ENCODE measurements at regions not wholly inside any gene's neighbourhood (a gene's known extent, or its start where the extent isn't known, plus 50 kb on each side); places are given as distances from the start of the nearest gene placed in this dataset.

- no peak overlapping the region for H3K27ac Mint-ChIP-seq
- Histone ChIP-seq H3K4me1 (ENCODE audit: control insufficient read depth in 1 of 2, insufficient read depth in 2 of 2, low read length in 2 of 2) (no peaks in the 10 kb centered on the region), H2AFZ (ENCODE audit: insufficient read depth, low read depth, low read length, poor library complexity, severe bottlenecking) (no peak overlapping the region), H3K27me3 (ENCODE audit: control insufficient read depth in 2 of 2, insufficient read depth in 2 of 2, low read length in 2 of 2) (no peaks in the 10 kb centered on the region), H3K9me3 (replicated peaks in 1 of 2; ENCODE audit: control insufficient read depth in 1 of 2, insufficient read depth in 1 of 2, low read length in 2 of 2) (peaks cover 9 to 12% of the 10 kb centered on the region in 2 donors), H3K79me2 (ENCODE audit: insufficient read depth, low read length) (no peaks in the 10 kb centered on the region), H3K9ac (ENCODE audit: insufficient read depth, low read length, poor library complexity, severe bottlenecking) (no peak overlapping the region), H3K4me3 (replicated peaks in 1 of 3; ENCODE audit: low read depth in 2 of 3, low read length in 3 of 3) (no peak overlapping the region), H3K4me2 (replicated peaks; ENCODE audit: extremely low read depth, low read length, poor library complexity, severe bottlenecking) (no peak overlapping the region), H3K36me3 (replicated peaks in 1 of 2; ENCODE audit: control insufficient read depth in 1 of 2, insufficient read depth in 2 of 2, low read length in 2 of 2) (no peaks in the 10 kb centered on the region), H4K20me1 (ENCODE audit: insufficient read depth, low read length) (no peaks in the 10 kb centered on the region), H3K27ac (ENCODE audit: low read depth in 1 of 2, low read length in 2 of 2) (no peak overlapping the region)
- no CpG with 5 or more reads among the region's 4 CpGs for WGBS (ENCODE audit: insufficient coverage)
- peaks cover 0 to 6% of the 10 kb centered on the region in 2 donors for H3K36me3 Mint-ChIP-seq
- no peak overlapping the region for H3K4me3 Mint-ChIP-seq
- H3K9me3 Mint-ChIP-seq: peaks cover 14 to 24% (median 18%) of the 10 kb centered on the region in 7 donors
- intact Hi-C loops (cut with micrococcal nuclease): no loop called here
- H3K27me3 Mint-ChIP-seq (ENCODE audit: low read depth in 3 of 3): no peaks in the 10 kb centered on the region
- no peak for TF ChIP-seq CTCF (IDR thresholded peaks at IDR 0.05)
- H3K4me1 Mint-ChIP-seq: no peaks in the 10 kb centered on the region
- DNase-seq: no peak
Observed at GRCh38 chr6:146968041-146968760, 236.0 kb upstream of the STXBP5 start.

- H3K27ac ChIP-seq (ENCODE audit: low read depth in 1 of 2, low read length in 2 of 2): no peak overlapping the region
- Mint-ChIP-seq H3K4me3 (no peak overlapping the region), H3K9me3 (peaks cover 0 to 4% (median 2%) of the 10 kb centered on the region in 7 donors), H3K27ac (no peak overlapping the region), H3K36me3 (no peaks in the 10 kb centered on the region), H3K27me3 (ENCODE audit: low read depth in 3 of 3) (peaks cover 0 to 3% (median 0%) of the 10 kb centered on the region in 3 donors), H3K4me1 (no peaks in the 10 kb centered on the region)
- DNase-seq: no peak
- no peak overlapping the region for H3K4me2 ChIP-seq (replicated peaks; ENCODE audit: extremely low read depth, low read length, poor library complexity, severe bottlenecking)
- WGBS (ENCODE audit: insufficient coverage): 80% methylated on average over 1 of the region's 6 CpGs
- H2AFZ ChIP-seq (ENCODE audit: insufficient read depth, low read depth, low read length, poor library complexity, severe bottlenecking): no peak overlapping the region
- H3K4me3 ChIP-seq (replicated peaks in 1 of 3; ENCODE audit: low read depth in 2 of 3, low read length in 3 of 3): no peak overlapping the region
- intact Hi-C loops (cut with micrococcal nuclease): no loop called here
- H3K9ac ChIP-seq (ENCODE audit: insufficient read depth, low read length, poor library complexity, severe bottlenecking): no peak overlapping the region
- H3K36me3 ChIP-seq (replicated peaks in 1 of 2; ENCODE audit: control insufficient read depth in 1 of 2, insufficient read depth in 2 of 2, low read length in 2 of 2): no peaks in the 10 kb centered on the region
- H4K20me1 ChIP-seq (ENCODE audit: insufficient read depth, low read length): no peaks in the 10 kb centered on the region
- no peaks in the 10 kb centered on the region for H3K79me2 ChIP-seq (ENCODE audit: insufficient read depth, low read length)
- H3K27me3 ChIP-seq (ENCODE audit: control insufficient read depth in 2 of 2, insufficient read depth in 2 of 2, low read length in 2 of 2): no peaks in the 10 kb centered on the region
- no peaks in the 10 kb centered on the region for H3K4me1 ChIP-seq (ENCODE audit: control insufficient read depth in 1 of 2, insufficient read depth in 2 of 2, low read length in 2 of 2)
- H3K9me3 ChIP-seq (replicated peaks in 1 of 2; ENCODE audit: control insufficient read depth in 1 of 2, insufficient read depth in 1 of 2, low read length in 2 of 2): no peaks in the 10 kb centered on the region
- no peak for TF ChIP-seq CTCF (IDR thresholded peaks at IDR 0.05)
Observed at GRCh38 chr6:146972546-146972945, 231.7 kb upstream of the STXBP5 start.
